HG03159 (cell line): ENCODE measurements at regions not wholly inside any gene's neighbourhood (a gene's known extent, or its start where the extent isn't known, plus 50 kb on each side); places are given as distances from the start of the nearest gene placed in this dataset.
"Not testable (repeated sequence)": the region's sequence is repeated elsewhere in the genome, so short reads cannot be mapped to it uniquely, and the experiment has no call there.

Source experiments
- ATAC-seq: cut with Tn5 transposase; IDR thresholded peaks from one replicate; pipeline ENCODE4 v1.9.1; 2021; ENCODE audit warnings: mild to moderate bottlenecking, moderate library complexity; ENCODE audit not compliant: unreplicated experiment

- ATAC-seq, result no peak
Observed at GRCh38 chr7:125490167-125490566, 560.5 kb upstream of the POT1 start.

GRCh38 chr7:125485223-125485622 is 555.6 kb upstream of the POT1 start:
- ATAC-seq, result no peak

GRCh38 chr7:125484755-125485154 is 555.1 kb upstream of the POT1 start:
- no peak for ATAC-seq

GRCh38 chr7:125481323-125481722 is 551.7 kb upstream of the POT1 start:
- no peak for ATAC-seq

GRCh38 chr7:125480762-125481161 is 551.1 kb upstream of the POT1 start:
- no peak for ATAC-seq

GRCh38 chr7:125468855-125469174 is 539.2 kb upstream of the POT1 start:
- ATAC-seq, result no peak

GRCh38 chr7:125467996-125468854 is 538.6 kb upstream of the POT1 start:
- ATAC-seq, result no peak

- ATAC-seq, result no peak
Observed at GRCh38 chr7:125465527-125465926, 535.9 kb upstream of the POT1 start.

GRCh38 chr7:125462615-125463014 is 533.0 kb upstream of the POT1 start:
- ATAC-seq, result no peak

- no peak for ATAC-seq
Observed at GRCh38 chr7:125459038-125459437, 529.4 kb upstream of the POT1 start.

- ATAC-seq, result no peak
Observed at GRCh38 chr7:125450749-125451148, 521.1 kb upstream of the POT1 start.

- no peak for ATAC-seq
Observed at GRCh38 chr7:125445836-125446235, 516.2 kb upstream of the POT1 start.

- no peak for ATAC-seq
Observed at GRCh38 chr7:125444864-125445263, 515.2 kb upstream of the POT1 start.

GRCh38 chr7:125436220-125436619 is 506.6 kb upstream of the POT1 start:
- ATAC-seq, result no peak

- no peak for ATAC-seq
Observed at GRCh38 chr7:125431349-125431748, 501.7 kb upstream of the POT1 start.

GRCh38 chr7:125430013-125430412 is 500.4 kb upstream of the POT1 start:
- no peak for ATAC-seq

- ATAC-seq, result no peak
Observed at GRCh38 chr7:125427676-125428075, 498.1 kb upstream of the POT1 start.

- no peak for ATAC-seq
Observed at GRCh38 chr7:125425506-125425905, 495.9 kb upstream of the POT1 start.

- ATAC-seq, result no peak
Observed at GRCh38 chr7:125424721-125425120, 495.1 kb upstream of the POT1 start.

GRCh38 chr7:125423458-125424155 is 494.0 kb upstream of the POT1 start:
- ATAC-seq, result no peak

- ATAC-seq, result not testable (repeated sequence)
Observed at GRCh38 chr7:125421407-125421806, 491.8 kb upstream of the POT1 start.

- ATAC-seq, result peak; percentile 60
Observed at GRCh38 chr7:125412890-125413665, 483.5 kb upstream of the POT1 start.
